Stimulated activated CD4-positive, alpha-beta T cell treated with anti-CD3 and anti-CD28 coated beads, Interleukin-1b, Interleukin-23, amount 100 ng/mL, for 4 hours (primary cell): ENCODE measurements at regions not wholly inside any gene's neighbourhood (a gene's known extent, or its start where the extent isn't known, plus 50 kb on each side); places are given as distances from the start of the nearest gene placed in this dataset.

Source experiments
- DNase-seq, 2 donors: peaks; one replicate each; pipeline ENCODE4 v3.0.0-alpha.2; 2020; ENCODE audit warnings: low read depth in 2 of 2

DNA sequence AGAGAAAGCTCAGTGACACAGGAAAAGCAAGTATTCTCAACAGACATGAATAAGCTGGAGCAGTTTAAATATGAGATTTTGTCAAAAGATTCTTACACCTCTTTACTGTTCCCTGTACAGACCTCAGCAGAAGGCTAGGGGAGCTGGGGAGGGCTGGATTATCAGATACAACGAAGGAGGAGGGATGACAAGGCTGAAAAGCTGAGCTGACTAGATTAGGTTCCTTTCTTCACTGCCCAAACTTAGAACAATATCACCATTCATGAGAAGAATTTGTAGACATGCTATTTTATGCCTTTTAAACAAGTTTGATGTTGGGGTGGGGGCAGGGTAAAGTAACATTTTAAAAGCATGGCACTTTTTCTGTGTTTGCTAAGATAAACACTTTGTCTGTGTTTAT lies 611.1 kb downstream of the AACS start:
- no peak for DNase-seq

DNA sequence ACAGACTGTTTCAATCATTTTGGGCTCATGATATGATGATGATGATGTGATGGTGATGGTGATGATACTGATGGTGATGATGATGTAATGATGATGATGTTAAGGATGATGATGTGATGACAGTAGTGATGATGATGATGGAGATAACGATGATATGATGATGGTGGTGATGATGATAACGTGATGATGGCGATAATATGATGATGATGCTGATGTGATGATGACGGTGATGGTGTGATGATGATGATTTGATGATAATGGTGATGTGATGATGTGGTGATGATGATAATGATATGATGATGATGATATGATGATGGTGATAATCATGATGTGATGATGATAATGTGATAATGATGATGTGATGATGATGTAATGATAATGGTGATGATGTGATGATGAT lies 612.6 kb downstream of the AACS start:
- DNase-seq, result no peak

DNA sequence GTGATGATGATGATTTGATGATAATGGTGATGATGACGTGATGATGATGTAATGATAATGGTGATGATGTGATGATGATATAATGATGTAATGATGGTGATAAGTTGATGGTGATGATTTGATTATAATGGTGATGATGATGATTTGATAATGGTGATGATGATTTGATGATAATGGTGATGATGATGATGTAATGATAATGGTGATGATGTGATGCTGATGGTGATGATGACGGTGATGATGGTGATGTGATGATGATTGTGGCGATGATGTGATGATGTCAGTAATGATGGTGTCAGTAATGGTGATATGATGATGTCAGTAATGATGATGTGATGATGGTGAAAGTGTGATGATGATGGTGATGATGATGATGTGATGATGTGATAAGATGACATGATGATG lies 613.4 kb downstream of the AACS start:
- no peak for DNase-seq

DNA sequence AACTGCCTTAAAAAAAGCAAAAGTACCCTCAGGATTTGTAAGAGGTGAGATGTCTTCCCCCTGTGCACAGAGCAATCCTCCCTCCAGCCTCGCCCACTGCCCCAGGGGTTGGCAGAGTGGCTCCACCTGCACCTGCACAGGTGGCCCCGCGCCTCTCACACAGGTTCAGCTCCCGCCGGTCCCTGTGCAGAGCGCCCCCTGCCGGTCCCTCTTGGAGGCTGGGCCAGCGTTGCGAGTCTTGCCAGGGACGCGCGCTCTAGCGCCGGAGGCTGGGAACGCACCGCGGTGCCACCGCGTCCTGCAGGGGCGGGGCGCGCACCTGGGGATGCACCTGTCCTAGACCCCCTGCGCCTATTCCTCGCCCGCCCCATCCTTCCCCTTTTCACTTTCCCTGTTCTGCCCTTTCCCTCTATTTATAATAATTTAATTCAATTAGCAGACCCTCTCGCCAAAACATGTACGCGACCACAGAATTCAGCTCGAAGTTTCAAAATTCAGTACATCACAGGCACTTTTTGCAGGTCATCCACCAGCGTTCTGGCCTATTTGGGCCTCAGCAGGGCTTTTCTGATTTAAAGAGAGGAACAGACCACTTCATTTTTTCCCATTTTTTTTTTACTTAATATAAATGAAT lies 618.6 kb downstream of the AACS start:
- peak in 1 of 2 donors; percentile 3 for DNase-seq

DNA sequence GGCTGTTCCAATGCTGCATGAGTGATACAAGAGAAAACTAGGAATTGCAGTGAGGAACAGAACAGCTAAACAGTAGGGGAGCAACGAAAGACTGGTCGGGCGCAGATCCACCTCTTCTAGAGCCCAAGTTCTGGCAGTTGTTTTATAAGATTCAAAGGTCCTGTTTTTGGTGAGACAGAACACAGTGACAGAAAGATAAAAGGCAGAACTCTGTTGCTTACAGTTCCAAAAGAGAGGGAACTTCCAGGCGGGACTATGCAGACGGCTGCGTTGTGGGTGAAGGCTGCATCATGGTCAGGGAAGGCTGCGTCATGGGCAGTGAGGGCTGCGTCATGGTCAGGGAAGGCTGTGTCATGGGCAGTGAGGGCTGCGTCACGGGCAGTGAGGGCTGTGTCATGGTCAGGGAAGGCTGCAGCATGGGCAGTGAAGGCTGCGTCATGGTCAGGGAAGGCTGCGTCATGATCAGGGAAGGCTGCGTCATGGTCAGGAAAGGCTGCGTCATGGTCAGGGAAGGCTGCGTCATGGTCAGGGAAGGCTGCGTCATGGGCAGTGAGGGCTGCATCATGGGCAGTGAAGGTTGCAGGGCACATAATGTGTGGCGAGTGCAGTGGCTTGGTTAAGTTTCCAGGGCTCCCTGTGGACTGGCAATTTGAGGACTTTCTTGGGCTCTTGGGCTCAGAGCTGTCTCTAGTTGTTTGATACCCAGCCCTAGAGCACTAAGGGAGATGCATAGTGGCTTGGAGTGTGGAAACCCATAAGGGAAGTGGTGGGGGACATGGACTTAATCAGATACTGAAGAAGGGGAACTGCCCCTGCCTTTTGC lies 619.9 kb downstream of the AACS start:
- no peak for DNase-seq

DNA sequence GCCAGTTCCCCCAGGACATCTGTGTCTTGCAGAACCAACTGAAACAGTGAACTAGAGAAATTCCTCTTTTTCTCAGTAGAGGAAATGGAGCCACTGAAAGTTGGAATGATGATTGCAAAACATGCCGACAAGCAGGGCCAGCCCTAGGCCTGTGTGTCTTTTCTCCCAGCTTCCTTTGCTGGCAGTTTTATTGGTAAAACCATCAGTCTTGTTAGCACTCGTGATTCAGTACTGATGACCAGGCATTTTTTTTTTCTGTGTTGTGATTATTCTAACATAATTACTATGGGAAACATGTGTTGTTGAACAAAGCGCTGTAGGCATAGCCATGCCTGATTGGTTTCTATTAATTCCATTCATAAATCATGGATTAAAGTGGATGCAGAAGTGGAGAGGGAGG lies 620.7 kb downstream of the AACS start:
- DNase-seq, result no peak

DNA sequence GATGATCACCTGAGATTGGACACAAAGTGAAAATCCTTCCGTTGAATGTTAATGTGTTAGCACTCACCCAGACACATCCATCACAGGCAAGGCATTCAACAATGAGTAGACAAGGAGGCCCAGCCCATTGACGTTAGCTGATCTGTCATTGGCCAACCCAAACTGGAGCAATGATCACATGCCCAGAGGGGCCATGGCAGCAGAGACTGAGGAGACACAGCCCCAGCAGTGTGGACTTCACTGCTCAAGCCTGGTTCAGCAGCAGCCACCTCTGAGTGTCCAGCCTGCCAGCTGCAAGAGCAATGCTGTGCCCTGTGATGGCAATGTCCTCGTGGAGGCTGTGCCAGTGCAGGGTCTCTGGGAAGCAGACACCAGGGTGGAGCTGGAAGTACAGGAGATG lies 622.2 kb downstream of the AACS start:
- no peak for DNase-seq

DNA sequence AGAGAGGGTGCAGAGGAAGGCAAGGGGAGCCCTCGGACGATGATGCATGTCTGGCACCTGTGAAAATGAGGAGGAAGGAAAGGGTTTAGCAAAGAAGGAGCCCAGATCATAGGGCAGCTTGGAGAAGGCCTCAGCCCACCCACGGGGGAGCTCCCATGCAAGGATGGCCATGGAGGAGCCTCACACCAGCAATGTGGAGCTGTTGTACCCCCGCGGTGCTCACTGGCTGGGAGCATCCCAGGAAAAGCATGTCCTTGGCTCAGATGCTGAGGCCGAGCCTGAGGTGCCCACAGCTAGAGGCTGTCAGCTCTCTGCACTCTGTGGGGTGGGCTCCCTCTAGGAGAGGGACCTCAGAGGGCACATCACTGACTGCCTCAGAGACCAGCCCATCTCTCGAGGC lies 622.6 kb downstream of the AACS start:
- DNase-seq, result no peak

DNA sequence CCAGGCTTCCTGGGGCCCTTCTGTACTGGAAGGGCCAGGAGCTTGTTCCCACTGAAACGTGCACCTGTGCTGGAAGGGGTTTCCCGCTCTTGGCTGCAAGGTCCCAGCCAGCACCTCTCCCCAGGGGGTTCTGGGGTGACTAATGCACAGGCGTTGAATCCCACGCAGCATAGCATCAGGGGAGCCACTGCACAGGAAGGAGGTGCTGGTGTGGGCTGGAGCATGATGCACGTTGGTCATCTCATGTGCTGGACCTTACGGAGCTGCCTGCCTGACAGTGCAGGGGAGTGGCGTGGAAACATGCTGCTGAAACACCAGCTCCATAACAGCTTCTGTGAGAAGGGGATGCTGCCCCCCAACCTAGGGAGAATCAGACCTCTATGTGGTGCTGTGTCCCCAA lies 623.0 kb downstream of the AACS start:
- no peak for DNase-seq

DNA sequence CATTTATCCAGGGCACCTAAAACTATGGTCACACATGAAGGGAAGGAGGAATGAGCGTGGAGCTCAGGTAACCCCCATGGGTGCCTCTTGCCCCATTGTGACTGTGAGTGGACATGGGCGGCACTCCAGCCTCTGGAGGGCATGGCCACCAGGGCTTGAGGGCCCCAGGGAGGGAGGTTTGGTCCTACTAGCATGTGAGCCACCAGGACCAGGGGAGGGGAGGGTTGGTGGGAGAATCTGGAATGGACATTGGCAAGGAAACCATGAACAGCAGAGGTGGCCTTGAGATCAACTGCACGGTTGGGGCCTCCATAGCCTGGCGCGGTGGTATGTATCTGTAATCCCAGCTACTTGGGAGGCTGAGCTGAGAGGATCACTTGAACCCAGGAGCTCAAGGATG lies 623.6 kb downstream of the AACS start:
- no peak for DNase-seq

DNA sequence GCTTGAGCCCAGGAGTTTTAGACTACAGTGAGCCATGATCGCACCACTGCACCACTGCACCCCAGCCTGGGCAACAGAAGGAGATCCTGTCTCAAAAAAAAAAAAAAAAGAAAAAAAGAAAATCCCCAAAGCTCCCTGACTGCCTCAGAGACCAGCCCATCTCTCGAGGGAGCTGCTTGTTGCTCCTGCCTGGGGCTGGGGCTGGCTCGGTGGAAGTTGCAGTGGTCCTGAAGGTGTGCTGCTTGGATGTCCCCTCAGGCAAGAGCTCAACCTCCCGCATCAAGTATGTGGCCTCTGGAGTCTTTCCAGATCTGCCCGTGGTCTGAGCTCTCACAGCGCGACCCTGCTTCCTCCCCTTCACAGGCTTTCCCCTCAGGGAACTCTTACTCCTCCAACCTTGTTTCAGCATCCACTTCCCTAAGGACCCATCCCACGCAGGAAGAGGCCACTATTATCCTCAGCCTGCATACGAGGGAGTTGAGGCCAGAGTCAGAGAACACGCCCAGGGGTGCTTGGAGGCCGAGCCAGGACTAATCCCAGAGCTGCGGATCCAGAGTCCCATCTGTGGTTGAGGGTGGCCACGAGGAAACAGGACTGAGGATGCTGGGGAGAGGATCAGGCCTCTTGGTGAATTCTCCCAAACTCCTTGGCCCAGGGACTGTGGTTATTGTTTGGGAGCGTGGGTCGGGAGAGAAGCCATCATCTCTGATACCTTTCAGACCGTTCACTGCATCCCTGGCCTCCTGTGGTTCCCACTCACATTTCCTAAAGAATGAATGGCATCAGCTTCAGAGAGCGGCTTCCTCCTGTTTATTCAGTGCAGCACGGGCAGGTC lies 624.6 kb downstream of the AACS start:
- no peak for DNase-seq

DNA sequence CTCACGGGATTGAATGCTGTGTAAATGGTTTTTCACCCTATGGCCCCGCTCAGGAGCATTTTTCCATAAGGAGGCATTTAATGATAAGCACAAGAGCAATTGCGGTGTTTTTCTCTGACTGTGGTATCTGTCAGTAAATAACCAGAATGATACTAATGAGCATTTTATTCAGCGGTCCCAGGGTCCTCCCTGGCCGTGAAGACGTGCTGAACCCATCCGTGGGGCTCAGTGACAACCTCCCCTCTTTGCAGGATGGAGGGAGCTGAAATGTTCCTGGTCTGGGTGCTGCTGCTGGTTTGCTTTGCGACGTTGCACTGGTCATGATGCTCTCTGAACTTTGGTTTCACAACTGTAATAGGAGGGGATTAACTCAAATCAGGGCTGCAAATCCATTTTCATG lies 625.6 kb downstream of the AACS start:
- no peak for DNase-seq

DNA sequence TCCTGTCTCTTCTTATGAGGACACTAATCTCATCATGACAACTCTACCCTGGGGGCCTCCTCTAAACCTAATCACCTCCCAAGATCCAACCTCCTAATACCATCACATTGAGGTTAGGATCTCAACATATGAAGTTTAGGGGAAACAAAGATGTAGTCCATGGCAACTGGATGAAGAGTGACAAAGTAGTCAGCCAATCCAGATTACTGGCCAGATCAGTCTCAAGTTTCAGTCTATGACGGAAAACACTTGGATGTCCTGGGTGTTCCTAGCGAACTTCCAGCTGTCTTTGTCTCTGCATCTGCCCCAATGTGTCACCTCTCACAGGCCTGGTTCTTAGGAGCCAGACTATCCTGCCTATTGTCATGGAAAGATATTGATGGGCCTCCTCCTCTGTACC lies 630.8 kb downstream of the AACS start:
- no peak for DNase-seq

DNA sequence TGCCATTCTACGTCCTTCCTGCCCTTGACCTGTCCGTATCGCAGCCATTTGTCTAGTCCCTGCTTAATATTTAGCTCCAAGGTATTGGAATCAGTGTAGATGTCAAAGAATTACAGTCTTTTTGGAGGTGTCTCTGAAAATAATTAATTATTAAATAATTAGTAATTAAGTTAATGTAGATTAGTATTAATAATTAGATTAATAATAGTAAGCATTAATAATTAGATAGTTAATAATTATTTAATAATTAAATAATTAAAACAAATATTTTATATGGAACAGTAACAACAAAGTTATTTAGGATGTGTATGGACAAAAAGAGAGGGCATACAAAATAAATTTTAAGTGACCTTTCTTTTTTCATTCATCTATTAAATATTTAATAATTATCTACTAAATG lies 639.6 kb downstream of the AACS start:
- no peak for DNase-seq

DNA sequence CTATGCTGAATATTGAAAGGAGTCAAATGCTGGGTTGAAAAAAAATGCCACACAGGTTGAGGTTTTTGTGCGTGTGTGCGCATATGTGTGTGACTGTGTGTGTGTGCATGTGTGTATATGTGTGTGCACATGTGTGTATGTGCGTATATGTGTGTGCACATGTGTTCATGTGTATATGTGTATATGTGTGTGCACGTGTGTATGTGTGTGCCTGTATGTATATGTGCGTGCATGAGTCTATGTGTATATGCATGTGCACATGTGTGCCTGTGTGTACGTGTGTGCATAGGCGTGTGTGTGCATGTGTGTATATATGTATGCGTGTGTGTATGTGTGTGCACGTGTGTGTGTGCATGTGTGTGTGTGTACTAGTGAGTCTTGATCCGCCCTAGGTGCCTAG lies 655.7 kb downstream of the AACS start:
- DNase-seq, result no peak

DNA sequence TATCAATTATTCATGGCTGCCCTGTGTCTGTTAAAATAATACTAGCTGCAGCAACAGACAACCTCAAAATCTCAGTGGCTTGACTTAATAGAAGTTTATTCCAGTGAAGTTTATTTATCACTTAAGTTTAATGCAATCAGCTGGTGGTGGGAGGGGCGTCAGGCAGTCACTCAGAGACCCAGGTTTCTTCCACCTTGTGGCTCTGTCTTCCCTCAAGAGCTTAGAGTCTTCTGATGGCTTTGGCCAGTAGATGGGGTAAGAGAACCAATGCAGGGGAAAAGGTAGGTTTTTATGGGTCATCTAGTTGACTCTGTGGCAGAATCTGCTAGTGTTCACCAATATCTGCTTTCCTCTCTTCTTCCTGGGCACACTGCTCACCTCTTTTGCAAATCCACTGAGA lies 668.9 kb downstream of the AACS start:
- DNase-seq, result no peak

DNA sequence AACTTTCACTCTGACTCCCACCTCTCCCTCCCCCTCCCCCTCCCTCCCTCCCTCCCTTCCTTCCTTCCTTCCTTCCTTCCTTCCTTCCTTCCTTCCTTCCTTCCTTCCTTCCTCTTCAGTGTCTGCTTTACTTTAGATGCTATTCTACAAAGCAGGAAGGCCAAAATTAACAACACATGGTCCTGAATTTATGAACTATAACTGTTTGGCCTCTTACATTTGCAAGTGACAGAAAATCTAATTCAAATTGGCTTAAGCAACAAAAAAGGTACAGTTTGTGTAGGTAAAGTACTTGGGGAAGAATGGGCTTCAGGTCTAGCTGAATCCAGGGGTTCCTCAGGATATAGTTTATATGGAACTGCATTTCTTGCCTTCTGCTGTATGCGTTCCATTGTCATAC lies 673.0 kb downstream of the AACS start:
- DNase-seq, result no peak

DNA sequence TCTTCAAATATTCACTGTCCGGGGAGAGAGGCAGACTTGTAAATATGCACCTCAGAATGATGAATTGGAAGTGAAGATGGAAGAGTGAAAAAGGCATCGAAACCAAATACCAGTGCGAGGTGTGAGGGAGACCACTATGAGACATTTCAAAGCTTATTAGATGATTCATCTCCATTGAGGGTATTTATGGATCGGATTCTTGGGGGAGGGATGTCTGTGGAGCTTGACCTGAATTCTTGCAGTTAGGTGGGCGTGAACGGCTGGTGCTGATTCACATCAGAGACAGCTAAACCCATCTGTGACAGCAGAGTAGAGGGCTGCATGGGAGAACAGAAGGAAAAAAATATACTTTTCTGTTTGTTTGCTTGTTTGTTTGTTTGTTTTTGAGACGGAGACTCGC lies 677.2 kb downstream of the AACS start:
- DNase-seq, result no peak

DNA sequence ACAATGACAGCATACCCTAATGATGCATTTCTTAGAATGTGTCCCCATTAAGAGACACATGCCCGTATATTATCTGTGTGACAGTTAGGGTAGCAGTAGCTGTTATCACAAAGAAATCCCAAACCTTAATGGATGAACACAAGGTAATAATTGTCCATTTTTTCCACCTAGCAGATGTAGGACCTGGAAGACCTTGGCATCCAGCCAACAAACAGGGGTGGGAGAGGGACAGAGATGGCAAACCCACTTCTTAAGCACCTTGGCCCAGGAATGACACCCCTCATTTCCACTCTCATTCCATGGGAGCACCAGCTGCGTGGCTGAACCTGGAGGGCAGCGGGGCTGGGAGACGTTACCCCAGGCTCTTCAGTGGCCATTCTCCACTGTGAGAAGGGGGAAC lies 679.0 kb downstream of the AACS start:
- no peak for DNase-seq

DNA sequence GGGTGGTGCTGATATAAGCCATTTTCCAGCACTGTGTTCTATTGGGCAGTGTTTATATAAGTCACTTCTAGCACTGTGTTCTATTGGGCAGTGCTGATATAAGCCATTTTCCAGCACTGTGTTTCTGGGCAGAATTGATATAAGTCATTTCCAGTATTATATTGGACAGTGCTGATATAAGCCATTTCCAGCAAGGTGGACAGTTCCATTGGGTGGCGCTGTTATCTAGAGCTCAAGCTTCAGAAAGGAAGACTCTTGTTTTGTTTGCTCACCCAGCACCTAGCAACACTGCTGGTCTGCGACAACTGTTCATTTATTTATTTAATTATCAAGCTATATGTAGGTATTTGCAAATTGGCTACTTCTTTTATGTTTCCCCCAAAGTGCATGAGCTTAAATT lies 690.3 kb downstream of the AACS start:
- DNase-seq, result no peak

DNA sequence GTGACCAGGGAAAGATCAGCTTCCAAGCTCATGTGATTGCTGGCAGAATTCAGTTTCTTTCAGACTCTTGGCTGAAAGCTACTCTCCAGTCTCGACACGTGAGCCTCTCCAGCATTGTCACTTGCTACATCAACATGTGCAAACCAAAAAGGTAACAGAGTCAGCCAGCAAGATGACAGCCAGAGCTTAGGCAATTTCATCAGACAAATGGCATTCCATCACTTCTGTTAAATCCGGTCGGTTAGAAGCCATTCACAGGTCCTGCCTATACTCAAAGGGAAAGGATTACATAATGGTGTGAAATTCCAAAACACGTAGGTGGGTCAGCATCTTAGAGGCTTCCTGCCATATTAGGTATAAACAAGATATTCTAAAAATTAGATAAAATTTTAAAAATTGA lies 700.9 kb downstream of the AACS start:
- no peak for DNase-seq

DNA sequence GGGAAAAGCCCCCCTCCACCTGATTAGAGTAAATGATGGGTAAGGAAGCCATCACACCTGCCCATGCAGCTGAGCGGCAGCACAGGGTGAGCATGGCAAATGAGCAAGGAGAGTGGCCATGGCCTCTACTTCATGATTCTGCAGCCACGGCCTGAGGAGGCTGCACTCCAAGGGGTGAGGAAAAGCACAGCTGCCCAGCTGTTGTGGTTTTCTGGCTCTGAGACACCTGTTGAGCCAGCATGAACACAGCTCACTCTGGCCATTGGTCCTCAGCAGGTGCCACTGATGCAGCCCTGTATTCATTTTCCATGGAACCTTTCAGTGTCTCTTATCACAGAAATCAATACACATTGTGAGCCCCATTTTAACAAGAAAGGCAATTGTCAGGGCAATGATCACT lies 707.2 kb downstream of the AACS start:
- DNase-seq, result no peak
